Stimulated activated CD8-positive, alpha-beta memory T cell treated with anti-CD3 and anti-CD28 coated beads, Interleukin-4, amount 100 ng/mL, for 48 hours (primary cell): ENCODE measurements at regions not wholly inside any gene's neighbourhood (a gene's known extent, or its start where the extent isn't known, plus 50 kb on each side); places are given as distances from the start of the nearest gene placed in this dataset.

Experiments used
- DNase-seq: peaks from one replicate; pipeline ENCODE4 v3.0.0-alpha.2; 2020

DNA sequence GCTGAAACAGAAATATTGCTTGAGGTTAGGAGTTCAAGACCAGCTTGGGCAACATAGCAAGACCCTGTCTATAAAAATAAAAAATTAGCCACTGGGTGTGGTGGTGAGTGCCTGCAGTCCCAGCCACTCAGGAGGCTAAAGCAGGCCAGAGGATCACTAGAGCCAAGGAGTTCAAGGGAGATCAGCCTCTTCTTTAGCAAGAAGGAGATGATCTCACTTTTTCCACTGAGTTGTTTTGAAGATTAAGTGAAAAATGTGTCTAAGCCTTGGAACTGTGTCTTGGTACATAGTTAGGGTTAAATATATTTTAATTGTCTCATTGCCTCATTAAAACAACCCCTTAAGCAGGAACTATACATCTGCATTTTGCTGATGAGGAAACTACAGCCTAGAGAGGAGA, 279.0 kb upstream of the ZFP64 start:
- DNase-seq, result no peak

DNA sequence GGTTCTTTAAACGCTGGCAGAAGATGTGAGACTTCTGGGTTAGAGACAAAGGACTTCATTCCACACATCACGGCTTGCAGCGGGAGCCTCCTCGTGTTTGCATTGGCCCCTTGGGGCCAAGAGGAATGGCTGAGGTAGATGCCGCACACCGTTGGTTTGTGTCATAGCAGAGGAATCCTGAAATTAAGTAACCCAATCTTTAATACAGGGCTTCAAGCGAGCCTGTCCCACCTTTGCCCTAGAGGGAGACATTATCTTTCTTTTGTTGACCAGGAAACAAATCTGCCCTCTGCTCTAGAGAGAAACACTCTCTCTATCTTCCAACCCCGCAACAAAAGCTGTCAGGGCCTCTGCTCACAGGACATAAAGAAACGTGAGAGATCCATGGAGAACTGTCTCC, 277.5 kb upstream of the ZFP64 start:
- DNase-seq, result no peak

DNA sequence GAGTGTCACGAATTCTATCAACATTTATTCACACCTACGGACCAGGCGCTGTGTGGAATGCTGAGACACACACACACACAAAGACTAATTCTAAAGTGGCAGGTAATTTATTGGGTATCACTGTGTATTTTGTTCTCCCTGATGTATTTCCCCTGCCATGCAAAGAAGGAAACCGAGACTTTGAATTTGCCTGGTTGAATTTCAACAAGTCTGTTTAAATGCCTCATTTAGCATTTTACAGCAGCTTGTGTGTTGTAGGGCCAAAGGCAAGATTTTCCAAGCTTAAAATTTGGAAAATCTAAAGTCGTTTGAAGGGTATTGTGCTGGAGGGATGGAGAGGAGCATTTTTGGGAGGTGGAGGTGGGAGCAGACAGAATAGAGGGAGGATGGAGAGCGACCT, 274.4 kb upstream of the ZFP64 start:
- DNase-seq, result no peak

DNA sequence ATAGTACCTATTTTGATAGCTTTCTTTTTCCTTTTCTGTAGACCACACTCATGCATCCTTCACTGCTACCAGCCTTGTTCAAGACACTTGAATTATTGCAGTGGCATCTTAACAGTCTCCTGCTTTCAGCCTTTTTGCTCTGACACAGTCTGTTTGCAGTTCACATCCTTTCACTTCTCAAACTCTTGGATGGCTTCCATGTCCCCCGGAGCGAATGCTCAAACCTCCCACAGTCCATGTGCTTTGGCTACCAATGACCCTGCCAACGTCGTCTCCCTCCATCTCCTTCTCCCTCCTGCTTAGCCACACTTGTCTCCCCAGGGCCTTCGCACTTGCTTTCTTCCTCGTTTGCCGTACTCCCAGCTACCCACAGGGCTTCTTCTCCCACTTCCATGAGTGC, 270.0 kb upstream of the ZFP64 start:
- no peak for DNase-seq

DNA sequence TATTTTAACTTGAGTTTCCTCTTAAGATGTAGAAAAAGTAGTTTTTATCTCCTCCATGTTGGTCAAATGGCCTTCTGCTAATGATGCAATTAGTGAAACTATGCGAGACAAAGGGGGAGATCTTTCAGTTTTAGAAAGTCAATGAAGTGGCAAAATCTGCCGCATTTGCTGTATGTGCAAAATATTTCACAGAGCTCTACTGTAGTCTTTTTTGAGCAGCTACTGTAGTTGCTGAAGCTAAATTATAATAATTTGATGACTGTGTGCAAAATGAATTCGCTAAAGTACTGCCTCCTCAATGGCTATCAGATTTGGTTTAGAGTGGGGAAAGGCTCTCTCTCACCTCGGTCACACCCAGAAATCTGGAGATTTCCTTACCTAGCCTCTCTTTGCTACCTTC, 267.6 kb upstream of the ZFP64 start:
- no peak for DNase-seq

DNA sequence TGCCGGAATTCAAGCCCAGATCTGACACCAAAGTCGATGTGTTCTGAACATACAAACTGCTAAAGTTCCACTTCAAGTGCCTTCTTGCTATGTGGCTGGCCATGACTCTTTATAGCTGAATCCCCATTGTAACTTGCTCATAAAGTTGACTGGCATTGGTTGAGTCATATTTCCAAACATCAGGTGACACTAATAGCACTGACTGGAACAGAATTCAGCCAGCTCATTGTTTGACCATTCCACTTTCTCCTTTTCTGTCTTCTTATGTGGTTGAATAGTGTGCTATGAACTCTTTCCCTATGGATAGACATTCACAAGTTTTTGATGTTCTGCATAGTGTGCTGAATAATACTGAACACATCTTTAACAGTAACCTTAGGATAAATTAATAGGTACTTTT, 266.2 kb upstream of the ZFP64 start:
- no peak for DNase-seq

DNA sequence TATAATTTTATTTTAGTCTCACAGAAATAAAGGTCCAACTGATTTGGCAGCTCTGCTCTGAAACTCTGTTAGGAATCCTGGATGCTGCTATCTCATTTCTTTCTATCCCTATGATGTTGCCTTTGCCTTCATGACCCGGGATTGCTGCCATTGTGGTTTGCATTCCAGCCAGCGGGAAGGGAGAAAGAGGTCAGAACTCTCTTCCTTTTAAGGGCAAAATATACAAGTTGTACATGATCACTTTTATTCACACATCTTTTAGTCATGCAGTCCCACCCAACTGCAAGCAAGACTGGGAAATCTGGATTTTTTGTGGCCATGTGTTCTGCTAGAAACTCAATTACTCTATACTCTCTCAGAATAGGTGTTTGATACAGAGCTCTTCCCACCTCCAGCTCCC, 263.1 kb upstream of the ZFP64 start:
- DNase-seq, result no peak

DNA sequence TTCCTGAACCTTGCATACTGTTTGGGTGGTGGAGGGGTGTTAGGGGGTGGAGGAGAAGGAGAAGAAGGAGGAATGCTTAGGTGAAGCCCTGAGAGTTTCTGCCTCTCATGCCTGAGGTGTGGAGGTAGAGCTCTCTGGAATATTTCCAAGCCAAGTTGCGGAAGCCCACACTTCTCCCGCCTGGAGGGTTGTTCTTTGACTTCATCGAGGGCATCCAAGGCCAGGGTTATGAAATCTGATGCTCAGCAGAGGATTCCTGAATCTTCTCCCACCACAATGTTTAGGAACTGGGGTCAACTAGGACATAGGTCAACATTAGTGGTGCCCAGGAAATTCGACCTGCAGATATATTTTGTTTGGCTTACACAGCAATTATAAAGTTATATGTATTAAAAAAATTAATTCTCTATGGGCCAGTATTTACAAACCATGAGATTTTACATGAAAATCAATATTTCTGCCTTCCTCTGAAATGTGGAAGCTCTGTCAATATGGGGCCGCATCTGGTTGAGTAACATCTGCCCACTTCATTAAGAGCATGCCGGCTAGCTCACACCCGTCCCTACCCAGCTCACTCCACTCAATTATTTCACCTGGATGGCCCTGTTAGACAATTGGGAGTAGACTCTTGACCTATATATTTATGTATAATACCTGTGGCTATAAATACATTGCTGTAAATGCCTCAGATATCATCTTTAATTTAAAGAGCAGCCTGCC, 257.1 kb upstream of the ZFP64 start:
- DNase-seq, result no peak

DNA sequence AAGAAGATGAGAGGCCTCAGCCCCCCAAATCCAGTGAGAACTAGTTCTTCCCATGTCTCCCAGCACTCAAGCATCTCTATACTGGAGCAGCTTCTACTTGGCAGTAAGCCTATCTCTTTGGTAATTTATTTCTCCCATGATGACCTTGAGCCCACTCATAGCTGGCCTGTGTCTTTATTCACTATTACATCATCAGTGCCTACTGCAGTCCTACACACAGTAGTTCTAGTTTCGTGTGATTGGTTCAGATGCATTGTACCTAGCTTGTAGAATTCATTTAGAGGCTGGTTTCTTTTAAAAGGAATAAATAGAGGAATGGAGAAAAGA, 255.6 kb upstream of the ZFP64 start:
- DNase-seq, result no peak

DNA sequence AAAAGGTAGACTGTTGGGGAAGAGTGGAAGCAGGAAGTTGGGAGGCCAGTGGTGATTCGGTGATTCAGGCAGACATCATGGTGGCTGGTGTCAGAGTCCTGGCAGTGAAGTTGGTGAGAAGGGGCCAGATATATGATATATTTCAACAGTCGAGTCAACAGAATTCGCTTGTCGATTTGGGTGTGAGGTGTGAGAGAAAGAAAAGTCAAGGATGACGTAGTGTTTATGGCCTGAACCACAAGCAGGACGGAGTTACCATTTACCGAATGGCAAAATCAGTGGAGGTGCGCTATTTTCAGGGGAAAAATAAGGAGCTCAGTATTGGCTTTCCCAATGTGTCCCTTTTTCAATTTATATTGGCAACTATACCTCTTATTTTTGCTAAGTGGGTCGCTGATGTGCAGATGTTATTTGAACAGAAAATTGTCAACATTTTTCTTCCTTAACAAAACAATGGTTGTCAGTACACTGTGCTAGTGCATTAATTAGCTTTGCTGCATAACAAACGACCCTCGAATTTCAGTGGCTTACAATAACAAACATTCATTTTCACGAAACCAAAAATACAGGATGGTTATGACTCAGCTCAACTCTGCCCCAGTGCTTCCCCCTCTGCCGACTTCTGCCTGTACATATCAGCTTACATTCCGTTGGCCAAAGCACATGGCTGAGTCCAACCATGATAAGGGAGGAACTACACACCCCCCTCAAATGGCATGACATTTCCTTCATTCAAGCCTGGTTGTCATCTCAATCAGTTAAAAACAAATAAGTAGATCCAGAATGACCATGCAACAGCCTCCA, 255.0 kb upstream of the ZFP64 start:
- DNase-seq, result no peak

DNA sequence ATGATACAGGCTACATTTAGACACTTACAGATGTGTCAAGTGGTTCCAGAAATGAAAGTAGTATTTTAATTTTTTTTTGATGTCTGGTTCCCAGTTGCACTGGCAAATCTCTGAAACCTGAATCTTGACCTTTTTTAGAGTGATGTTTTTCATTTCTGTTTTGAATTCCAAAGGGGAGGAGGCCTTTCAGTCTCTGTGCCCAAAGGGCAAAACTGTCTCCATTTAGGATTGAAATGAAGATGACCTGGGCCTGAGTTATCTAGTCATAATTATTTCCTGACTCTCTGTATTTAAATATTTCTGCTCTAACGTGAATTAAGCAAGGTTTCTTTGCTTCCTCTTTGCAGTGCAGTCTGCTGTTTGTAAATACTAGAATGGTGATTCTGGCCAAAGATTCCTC, 252.9 kb upstream of the ZFP64 start:
- DNase-seq, result no peak

DNA sequence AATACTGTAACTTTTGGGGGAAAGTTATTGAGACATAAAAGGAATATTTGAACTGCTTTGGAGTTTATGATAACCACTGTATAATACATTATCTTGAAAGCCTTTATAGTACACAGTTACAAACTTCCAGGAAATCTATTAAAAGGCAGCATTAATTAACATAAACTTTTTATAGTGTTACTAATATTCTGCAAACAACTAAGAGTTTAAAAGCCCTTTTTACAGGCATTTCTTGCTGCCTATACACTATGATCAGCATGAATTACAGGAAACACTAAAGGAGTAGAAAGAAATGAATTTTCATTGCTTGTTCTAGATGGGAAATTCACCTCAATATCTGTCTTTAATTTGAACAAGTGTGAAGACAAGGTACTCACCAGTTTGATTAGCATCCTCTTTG, 252.3 kb upstream of the ZFP64 start:
- DNase-seq, result no peak

DNA sequence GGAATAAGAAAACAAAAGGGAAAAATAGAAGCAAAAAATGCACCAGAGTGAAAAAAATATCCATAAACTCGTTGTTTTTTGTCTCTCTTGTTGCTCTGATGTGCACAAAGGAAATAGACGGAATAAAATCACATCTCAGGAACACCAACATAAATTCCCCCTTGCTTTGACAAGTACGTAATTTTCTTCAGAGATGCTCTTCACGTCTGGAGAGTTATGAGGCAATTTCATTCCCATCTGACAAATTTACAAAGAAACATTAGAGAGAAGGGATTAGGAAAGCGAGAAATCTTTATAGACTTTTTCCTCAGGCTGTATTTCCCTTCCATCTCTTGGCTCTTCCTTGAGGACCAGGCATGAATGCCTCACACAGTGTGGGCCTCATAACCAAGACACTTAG, 250.1 kb upstream of the ZFP64 start:
- DNase-seq, result no peak

DNA sequence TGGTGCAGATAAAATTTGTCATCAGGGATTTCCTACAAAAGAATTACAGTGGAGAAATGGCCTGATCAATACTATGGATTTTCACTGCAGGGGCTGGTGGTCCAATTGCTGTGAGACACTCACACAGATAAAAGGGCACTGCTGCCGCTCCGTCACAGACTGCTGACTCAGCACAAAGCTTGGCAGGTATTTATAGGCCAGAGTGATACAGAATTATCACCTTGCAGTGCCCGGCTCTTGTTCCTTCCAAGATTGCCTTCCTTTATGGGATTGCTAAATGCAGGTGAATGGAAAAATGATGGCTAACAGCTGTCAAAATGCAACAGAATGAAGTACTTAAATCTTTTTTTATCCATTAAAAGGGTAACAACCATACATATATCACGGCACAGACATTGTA, 247.8 kb upstream of the ZFP64 start:
- DNase-seq, result no peak

DNA sequence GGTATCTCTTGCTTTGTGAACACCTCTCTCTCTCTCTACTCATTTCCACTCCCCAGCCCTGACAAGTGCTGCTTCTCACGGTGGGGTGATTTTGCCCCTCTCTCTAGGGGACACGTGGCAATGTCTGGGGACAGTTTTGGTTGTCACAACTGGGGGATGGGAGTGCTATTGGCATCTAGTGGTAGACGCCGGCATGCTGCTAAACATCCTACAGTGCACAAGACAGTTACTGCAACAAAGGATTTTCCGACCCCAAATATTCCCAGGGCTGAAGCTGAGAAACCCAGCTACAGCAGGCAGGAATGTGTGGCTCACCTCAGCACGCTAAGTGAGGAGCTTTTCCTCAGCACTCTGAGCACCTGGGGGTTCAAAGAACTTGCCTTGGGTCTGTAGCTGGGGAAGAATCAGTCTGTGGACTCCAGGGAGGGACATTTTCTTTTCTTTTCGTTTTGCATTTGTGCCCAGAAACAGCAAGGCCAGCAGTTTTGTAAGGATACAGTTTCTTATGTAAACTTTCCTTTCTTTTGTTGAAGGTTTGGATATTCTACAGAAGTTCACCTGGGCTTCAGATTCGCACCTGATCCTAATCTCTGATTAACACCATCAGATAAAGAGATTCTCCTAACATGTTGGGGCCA, 246.9 kb upstream of the ZFP64 start:
- DNase-seq, result no peak

DNA sequence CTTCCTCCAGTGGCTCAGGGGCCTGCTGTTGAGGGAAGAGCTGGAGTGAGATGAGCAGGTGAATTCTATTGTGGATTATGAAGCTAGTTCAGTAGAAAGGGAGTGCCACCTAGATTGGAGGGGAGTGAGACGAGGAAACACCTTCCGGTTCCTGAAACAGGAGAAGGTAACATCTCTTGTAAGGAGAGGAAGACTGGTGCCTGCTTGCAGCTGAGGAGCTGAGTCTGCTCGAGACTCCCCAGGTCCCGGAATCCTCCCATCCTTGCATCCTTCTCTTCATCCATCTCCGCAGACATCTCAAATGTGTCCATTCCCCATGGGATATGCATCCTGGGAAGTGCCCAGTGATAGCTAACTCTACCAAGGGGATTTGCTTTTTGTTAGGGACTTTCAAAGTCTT, 242.9 kb upstream of the ZFP64 start:
- DNase-seq, result no peak

DNA sequence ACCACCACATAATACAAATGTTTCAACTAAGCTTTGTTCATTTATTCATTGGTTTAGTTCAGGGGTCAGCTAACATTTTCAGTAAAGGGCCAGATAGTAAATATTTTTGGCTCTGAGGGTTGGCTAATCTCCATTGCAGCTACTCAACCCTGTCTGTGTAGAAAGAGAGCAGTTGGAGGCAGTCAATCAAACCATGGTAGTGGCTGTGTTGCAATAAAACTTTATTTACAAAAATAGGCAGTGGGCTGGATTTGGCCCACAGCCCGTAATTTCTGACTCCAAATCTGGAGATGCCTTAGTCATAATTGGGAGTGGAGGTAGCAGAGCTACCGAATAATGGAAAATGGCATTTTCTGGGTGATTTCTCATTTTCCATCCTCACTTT, 242.5 kb upstream of the ZFP64 start:
- DNase-seq, result no peak

DNA sequence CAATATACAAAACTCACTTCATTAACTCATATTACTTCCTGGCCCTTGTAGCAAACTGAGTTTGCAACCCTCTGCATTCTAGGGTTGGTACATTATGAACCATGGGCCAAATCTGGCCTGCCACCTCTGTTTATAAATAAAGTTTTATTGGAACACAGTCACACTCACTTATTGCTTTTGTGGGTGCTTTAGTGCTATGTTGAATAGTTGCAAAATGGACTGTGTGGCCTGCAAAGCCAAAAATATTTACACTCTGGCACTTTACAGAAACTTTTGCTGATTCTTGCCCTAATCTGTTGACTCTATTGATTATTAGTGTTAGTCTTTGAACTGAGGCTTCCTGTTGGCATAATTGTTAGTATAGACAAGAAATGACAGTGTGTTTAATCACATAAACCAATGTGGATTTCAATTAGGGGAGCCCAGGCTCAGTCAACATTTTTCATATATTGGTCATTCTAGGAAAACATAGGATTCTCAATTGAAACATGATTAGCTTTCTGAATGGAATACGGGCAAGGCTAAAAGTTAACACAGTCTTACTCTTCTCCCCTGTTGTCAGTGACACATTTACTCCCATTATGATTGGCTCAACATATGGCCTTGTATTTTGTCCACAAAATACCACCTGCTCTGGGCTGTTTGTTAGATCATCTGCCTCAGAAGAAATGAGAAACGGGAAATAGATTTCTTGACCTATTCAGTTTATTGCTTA, 241.9 kb upstream of the ZFP64 start:
- DNase-seq, result no peak

DNA sequence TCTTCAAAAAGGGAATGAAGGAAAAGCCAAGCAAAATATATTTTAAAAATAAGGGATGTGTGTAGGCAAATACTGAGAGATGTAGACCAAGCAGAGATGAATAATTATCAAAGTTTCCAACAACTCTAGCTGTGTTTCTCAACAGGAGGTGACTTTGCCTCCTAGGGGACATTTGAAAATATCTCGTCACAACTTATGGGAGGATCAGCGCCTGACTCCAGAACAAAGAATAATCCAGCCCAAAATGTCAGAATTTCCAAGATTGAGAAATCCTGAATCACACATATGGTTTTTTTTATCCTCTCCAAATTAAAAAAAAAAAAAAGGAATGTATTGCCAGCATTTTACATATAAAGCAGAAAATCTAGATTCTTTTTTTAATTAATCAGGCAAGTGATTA, 241.2 kb upstream of the ZFP64 start:
- no peak for DNase-seq

DNA sequence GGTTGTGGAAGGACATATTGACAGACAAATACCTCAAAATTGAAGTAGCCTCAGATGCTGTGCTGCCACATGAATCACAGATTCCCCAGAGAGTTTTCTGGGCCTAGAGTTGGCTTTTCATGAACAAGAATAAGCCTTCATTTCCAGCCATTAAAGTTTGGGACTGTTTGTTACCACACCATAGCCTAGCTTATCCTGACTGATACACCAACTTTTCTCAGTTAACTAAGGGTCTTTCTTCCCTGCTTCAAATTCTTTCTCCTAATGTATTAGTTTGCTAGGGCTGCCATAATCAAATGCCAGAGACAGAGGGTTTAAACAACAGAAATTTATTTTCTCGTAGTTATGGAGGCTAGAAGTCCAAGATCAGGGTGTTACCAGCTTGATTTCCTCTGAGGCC, 237.4 kb upstream of the ZFP64 start:
- no peak for DNase-seq

DNA sequence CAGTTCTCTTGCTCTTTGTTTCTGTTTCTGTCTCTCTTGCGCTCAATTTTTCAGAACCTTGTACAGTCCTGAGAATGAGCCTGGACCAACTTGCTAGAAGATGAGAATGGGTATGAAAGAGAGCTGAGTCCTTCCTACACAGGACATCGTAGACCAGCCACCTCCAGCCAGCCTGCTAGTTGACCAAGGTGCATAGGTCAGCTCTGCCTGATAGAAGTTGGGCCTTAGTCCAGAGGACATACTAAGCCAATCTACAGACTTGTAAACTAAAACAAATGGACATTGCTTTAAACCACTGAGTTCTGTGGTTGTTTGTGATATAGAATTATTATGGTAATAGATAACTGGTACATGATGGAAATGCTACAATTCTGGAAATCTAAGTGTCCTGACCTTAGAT, 236.4 kb upstream of the ZFP64 start:
- DNase-seq, result no peak

DNA sequence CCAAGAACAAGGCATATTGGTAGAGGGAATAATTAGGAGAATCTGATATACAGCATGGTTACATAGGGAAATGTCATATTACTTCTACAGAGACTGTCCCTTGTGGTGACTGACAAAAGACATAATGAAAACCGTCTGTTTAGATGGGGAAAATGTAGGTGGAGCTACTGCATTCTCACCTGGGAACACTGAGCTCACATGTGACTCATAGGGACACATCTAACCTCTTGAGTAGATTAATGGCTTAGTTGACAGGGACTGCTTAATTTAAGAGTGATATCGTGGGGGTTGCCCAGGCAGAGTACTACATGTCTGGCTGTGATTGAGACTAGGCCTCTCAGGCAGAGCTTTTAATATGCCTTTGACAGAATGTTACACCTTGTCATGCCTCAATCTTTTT, 235.3 kb upstream of the ZFP64 start:
- no peak for DNase-seq

DNA sequence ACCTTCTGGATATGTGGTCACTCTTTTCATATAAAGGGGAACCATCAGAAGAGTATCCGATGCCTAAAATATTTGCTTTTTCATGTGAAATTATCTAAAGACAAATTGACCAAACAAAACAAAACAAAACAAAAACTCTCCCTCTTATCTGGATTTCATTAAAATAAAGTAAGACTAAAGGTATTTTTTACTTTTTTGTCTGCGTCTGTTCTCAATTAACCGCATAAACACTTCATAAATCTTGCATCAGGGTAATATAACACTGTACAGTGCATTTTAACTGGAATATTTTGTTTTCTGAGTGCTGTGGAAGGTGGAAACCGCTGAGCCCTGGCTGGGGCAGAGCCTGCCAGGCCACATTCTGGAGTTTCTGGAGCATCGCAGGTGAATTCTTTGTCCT, 234.1 kb upstream of the ZFP64 start:
- no peak for DNase-seq

DNA sequence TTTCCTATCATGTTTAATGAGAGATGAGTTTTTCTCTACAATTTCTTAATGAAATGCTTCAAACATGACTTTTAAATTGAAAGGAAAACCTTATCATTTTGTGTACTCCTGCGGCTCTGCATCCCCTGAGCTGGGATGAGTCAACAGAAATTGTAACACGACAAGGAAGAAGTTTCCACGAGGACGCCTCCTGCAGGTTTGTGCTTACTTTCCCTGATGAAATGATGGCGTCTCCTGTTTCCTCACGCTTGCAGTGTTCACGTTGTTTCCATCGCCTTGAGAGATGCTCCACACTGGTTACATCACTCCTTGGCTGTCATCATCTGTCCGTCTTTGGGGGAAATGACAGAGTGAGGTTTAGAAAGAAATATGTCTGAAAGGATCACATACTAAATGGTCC, 233.7 kb upstream of the ZFP64 start:
- no peak for DNase-seq
